ENCODE measurements at regions not wholly inside any gene's neighbourhood (a gene's known extent, or its start where the extent isn't known, plus 50 kb on each side); places are given as distances from the start of the nearest gene placed in this dataset.

- TF ChIP-seq CTCF (IDR thresholded peaks at IDR 0.05; ENCODE audit: low read length), result no peak
- TF ChIP-seq EZH2 (optimal IDR thresholded peaks at IDR 0.05; ENCODE audit: low read depth, low read length), result no peak
These were observed 106.6 kb upstream of the SEMA6D start for GRCh38 chr15:47610736-47611135.

Measured in MM.1S (cell line).